CD4-positive, alpha-beta T cell treated with Interleukin-4 for 4 hours (primary cell): ENCODE measurements at regions not wholly inside any gene's neighbourhood (a gene's known extent, or its start where the extent isn't known, plus 50 kb on each side); places are given as distances from the start of the nearest gene placed in this dataset.
"Not testable (repeated sequence)": the region's sequence is repeated elsewhere in the genome, so short reads cannot be mapped to it uniquely, and the experiment has no call there.

Source experiments
- DNase-seq: peaks from one replicate; pipeline ENCODE4 v3.0.0-alpha.2; 2020

GRCh38 chr11:122440811-122441665 lies 214.5 kb upstream of the UBASH3B start:
- no peak for DNase-seq

- DNase-seq: no peak
Observed at GRCh38 chr11:122439866-122440810, 215.4 kb upstream of the UBASH3B start.

- DNase-seq: no peak
Observed at GRCh38 chr11:122436188-122436555, 219.3 kb upstream of the UBASH3B start.

GRCh38 chr11:122435540-122436187 lies 219.9 kb upstream of the UBASH3B start:
- no peak for DNase-seq

GRCh38 chr11:122434786-122435185 lies 220.7 kb upstream of the UBASH3B start:
- DNase-seq: no peak

GRCh38 chr11:122430490-122430889 lies 225.0 kb upstream of the UBASH3B start:
- DNase-seq: no peak

GRCh38 chr11:122426073-122426472 lies 229.4 kb upstream of the UBASH3B start:
- DNase-seq: no peak

GRCh38 chr11:122424636-122425035 lies 230.9 kb upstream of the UBASH3B start:
- DNase-seq: no peak

- no peak for DNase-seq
Observed at GRCh38 chr11:122423886-122424285, 231.6 kb upstream of the UBASH3B start.

- no peak for DNase-seq
Observed at GRCh38 chr11:122423273-122423672, 232.2 kb upstream of the UBASH3B start.

GRCh38 chr11:122422682-122423081 lies 232.8 kb upstream of the UBASH3B start:
- no peak for DNase-seq

- DNase-seq: no peak
Observed at GRCh38 chr11:122421702-122422101, 233.8 kb upstream of the UBASH3B start.

GRCh38 chr11:122418032-122418431 lies 237.5 kb upstream of the UBASH3B start:
- DNase-seq: no peak

- DNase-seq: no peak
Observed at GRCh38 chr11:122414406-122415018, 241.0 kb upstream of the UBASH3B start.

GRCh38 chr11:122413677-122414076 lies 241.8 kb upstream of the UBASH3B start:
- DNase-seq: no peak

- no peak for DNase-seq
Observed at GRCh38 chr11:122412581-122412980, 242.9 kb upstream of the UBASH3B start.

- DNase-seq: no peak
Observed at GRCh38 chr11:122406466-122406865, 249.1 kb upstream of the UBASH3B start.

- no peak for DNase-seq
Observed at GRCh38 chr11:122405547-122406341, 249.8 kb upstream of the UBASH3B start.

- DNase-seq: no peak
Observed at GRCh38 chr11:122404571-122404970, 251.0 kb upstream of the UBASH3B start.

GRCh38 chr11:122401581-122401980 lies 253.9 kb upstream of the UBASH3B start:
- DNase-seq: not testable (repeated sequence)

- DNase-seq: no peak
Observed at GRCh38 chr11:122399375-122399774, 256.1 kb upstream of the UBASH3B start.

- DNase-seq: no peak
Observed at GRCh38 chr11:122398851-122399250, 256.7 kb upstream of the UBASH3B start.
